GM19324 (cell line): ENCODE measurements at regions not wholly inside any gene's neighbourhood (a gene's known extent, or its start where the extent isn't known, plus 50 kb on each side); places are given as distances from the start of the nearest gene placed in this dataset.
"Not testable (repeated sequence)": the region's sequence is repeated elsewhere in the genome, so short reads cannot be mapped to it uniquely, and the experiment has no call there.

Experiments
- ATAC-seq: cut with Tn5 transposase; IDR thresholded peaks from one replicate; pipeline ENCODE4 v1.9.1; 2021; ENCODE audit warnings: mild to moderate bottlenecking, moderate library complexity; ENCODE audit not compliant: unreplicated experiment, low FRiP score

- no peak for ATAC-seq
Measured at GRCh38 chr11:33974804-33975203, 76.7 kb upstream of the CAPRIN1 start.

GRCh38 chr11:33971530-33971929 lies 79.7 kb upstream of the LMO2 start:
- ATAC-seq: not testable (repeated sequence)

- ATAC-seq: no peak
Measured at GRCh38 chr11:33970984-33971466, 79.1 kb upstream of the LMO2 start.

GRCh38 chr11:33967451-33967850 lies 75.6 kb upstream of the LMO2 start:
- ATAC-seq: no peak

GRCh38 chr11:33965032-33965431 lies 73.2 kb upstream of the LMO2 start:
- no peak for ATAC-seq

GRCh38 chr11:33959855-33960400 lies 68.1 kb upstream of the LMO2 start:
- ATAC-seq: no peak

- no peak for ATAC-seq
Measured at GRCh38 chr11:33957304-33957917, 65.5 kb upstream of the LMO2 start.

GRCh38 chr11:33956611-33957010 lies 64.7 kb upstream of the LMO2 start:
- no peak for ATAC-seq

- ATAC-seq: no peak
Measured at GRCh38 chr11:33953289-33953688, 61.4 kb upstream of the LMO2 start.

GRCh38 chr11:33952805-33953204 lies 60.9 kb upstream of the LMO2 start:
- no peak for ATAC-seq

- ATAC-seq: no peak
Measured at GRCh38 chr11:33949252-33949913, 57.5 kb upstream of the LMO2 start.

- ATAC-seq: no peak
Measured at GRCh38 chr11:33948494-33948893, 56.6 kb upstream of the LMO2 start.

- not testable (repeated sequence) for ATAC-seq
Measured at GRCh38 chr11:33947918-33948317, 56.0 kb upstream of the LMO2 start.

GRCh38 chr11:33946930-33947329 lies 55.1 kb upstream of the LMO2 start:
- ATAC-seq: no peak

GRCh38 chr11:33945481-33946268 lies 53.8 kb upstream of the LMO2 start:
- no peak for ATAC-seq

- no peak for ATAC-seq
Measured at GRCh38 chr11:33944693-33945424, 53.0 kb upstream of the LMO2 start.

- ATAC-seq: no peak
Measured at GRCh38 chr11:33944345-33944692, 52.4 kb upstream of the LMO2 start.

- ATAC-seq: no peak
Measured at GRCh38 chr11:33942954-33943353, 51.1 kb upstream of the LMO2 start.

GRCh38 chr11:33941637-33942160 lies 49.8 kb upstream of the LMO2 start:
- ATAC-seq: no peak
